ENCODE measurements at regions not wholly inside any gene's neighbourhood (a gene's known extent, or its start where the extent isn't known, plus 50 kb on each side); places are given as distances from the start of the nearest gene placed in this dataset.

- TF ChIP-seq E2F1 (CRISPR knock-in tag; IDR thresholded peaks at IDR 0.05), result no peak
These were observed 132.9 kb upstream of the DIO2 start (continued) for GRCh38 chr14:80344208-80344607.

- CTCF ChIA-PET, result interaction anchor here (0.5 kb wide), 1 partner anchor 1580 kb away, joined by 3 read pairs; no protein-coding TSS in a partner anchor
These were observed 125.4 kb upstream of the DIO2 start for GRCh38 chr14:80336608-80337106.

GRCh38 chr14:80325688-80326087, 114.4 kb upstream of the DIO2 start:
- H3K27ac Mint-ChIP-seq, result no peak overlapping the region
- CTCF ChIA-PET, result no interaction called here
- no peak for ATAC-seq

More at GRCh38 chr14:80336608-80337106, 125.4 kb upstream of the DIO2 start:
- no peak for TF ChIP-seq JAZF1 (CRISPR knock-in tag; IDR thresholded peaks at IDR 0.05)
- TF ChIP-seq ZSCAN18 (CRISPR knock-in tag; IDR thresholded peaks at IDR 0.05), result no peak
- Mint-ChIP-seq H3K27me3 (ENCODE audit: low read depth) (peaks cover 11% of the 10 kb centered on the region; the same call in 1 of the 2 replicates), H3K9me3 (peaks cover 67% of the 10 kb centered on the region), H3K4me3 (no peak overlapping the region), H3K36me3 (peaks cover 28% of the 10 kb centered on the region), H3K27ac (no peak overlapping the region), H3K4me1 (no peaks in the 10 kb centered on the region)
- POLR2A ChIA-PET, result interaction anchor here (0.7 kb wide), 1 partner anchor 30 kb away, joined by 3 read pairs; no protein-coding TSS in a partner anchor
- DNase-seq (ENCODE audit: low spot score) (no peak), ATAC-seq (no peak)

GRCh38 chr14:80325112-80325511, 113.8 kb upstream of the DIO2 start:
- H3K4me1 Mint-ChIP-seq, result no peaks in the 10 kb centered on the region
- H3K4me3 Mint-ChIP-seq, result no peak overlapping the region
- ChIA-PET CTCF (no interaction called here), POLR2A (no interaction called here)
- no peaks in the 10 kb centered on the region for H3K27me3 Mint-ChIP-seq (ENCODE audit: low read depth)
- ATAC-seq (no peak), DNase-seq (ENCODE audit: low spot score) (no peak)
- peaks cover 3% of the 10 kb centered on the region for H3K36me3 Mint-ChIP-seq
- peaks cover 32% of the 10 kb centered on the region for H3K9me3 Mint-ChIP-seq
- no peak overlapping the region for H3K27ac Mint-ChIP-seq
- no peak for TF ChIP-seq ZNF263 (CRISPR knock-in tag; IDR thresholded peaks at IDR 0.05; ENCODE audit: low read depth)
- no peak for TF ChIP-seq MAX (CRISPR knock-in tag; IDR thresholded peaks at IDR 0.05)
- TF ChIP-seq SOX15 (CRISPR knock-in tag; IDR thresholded peaks at IDR 0.05), result no peak
- TF ChIP-seq GRHL2 (CRISPR knock-in tag; IDR thresholded peaks at IDR 0.05; ENCODE audit: insufficient replicate concordance, severe bottlenecking), result no peak
- TF ChIP-seq KAT7 (CRISPR knock-in tag; IDR thresholded peaks at IDR 0.05; ENCODE audit: borderline replicate concordance), result no peak
- TF ChIP-seq RELA (CRISPR knock-in tag; IDR thresholded peaks at IDR 0.05; ENCODE audit: borderline replicate concordance), result no peak
- TF ChIP-seq ATF1 (CRISPR knock-in tag; IDR thresholded peaks at IDR 0.05), result no peak
- TF ChIP-seq FOXK1 (CRISPR knock-in tag; IDR thresholded peaks at IDR 0.05), result no peak
- TF ChIP-seq ERG (CRISPR knock-in tag; IDR thresholded peaks at IDR 0.05), result no peak

More at GRCh38 chr14:80325688-80326087, 114.4 kb upstream of the DIO2 start:
- no peak overlapping the region for H3K4me3 Mint-ChIP-seq
- no peak for DNase-seq (ENCODE audit: low spot score)
- no peaks in the 10 kb centered on the region for H3K27me3 Mint-ChIP-seq (ENCODE audit: low read depth)
- no peaks in the 10 kb centered on the region for H3K4me1 Mint-ChIP-seq
- H3K9me3 Mint-ChIP-seq, result peaks cover 27% of the 10 kb centered on the region
- TF ChIP-seq NR2C2 (CRISPR knock-in tag; IDR thresholded peaks at IDR 0.05) (no peak), AR (CRISPR knock-in tag; IDR thresholded peaks at IDR 0.05) (no peak), JAZF1 (CRISPR knock-in tag; IDR thresholded peaks at IDR 0.05) (no peak), GRHL2 (CRISPR knock-in tag; IDR thresholded peaks at IDR 0.05; ENCODE audit: insufficient replicate concordance, severe bottlenecking) (no peak), ATF3 (CRISPR knock-in tag; conservative IDR thresholded peaks at IDR 0.05) (no peak), SP1 (CRISPR knock-in tag; conservative IDR thresholded peaks at IDR 0.05) (no peak), IRF2 (CRISPR knock-in tag; IDR thresholded peaks at IDR 0.05; ENCODE audit: borderline replicate concordance, low read depth) (no peak), ZNF232 (CRISPR knock-in tag; IDR thresholded peaks at IDR 0.05) (no peak), FOXJ3 (CRISPR knock-in tag; IDR thresholded peaks at IDR 0.05; ENCODE audit: borderline replicate concordance) (no peak), SOX15 (CRISPR knock-in tag; IDR thresholded peaks at IDR 0.05) (no peak), ZNF263 (CRISPR knock-in tag; IDR thresholded peaks at IDR 0.05; ENCODE audit: low read depth) (no peak), CBFB (CRISPR knock-in tag; IDR thresholded peaks at IDR 0.05; ENCODE audit: low read depth) (no peak)
- POLR2A ChIA-PET, result no interaction called here
- H3K36me3 Mint-ChIP-seq, result peaks cover 3% of the 10 kb centered on the region
